Large intestine (tissue), 3 donors: ENCODE measurements at regions not wholly inside any gene's neighbourhood (a gene's known extent, or its start where the extent isn't known, plus 50 kb on each side); places are given as distances from the start of the nearest gene placed in this dataset.
"Not testable (repeated sequence)": the region's sequence is repeated elsewhere in the genome, so short reads cannot be mapped to it uniquely, and the experiment has no call there.

Source experiments
- DNase-seq, 2 donors: peaks; one replicate each; pipeline versions ENCODE4 v3.0.0 to v3.0.0-alpha.2; 2013
- H3K27ac ChIP-seq: one replicate; pipeline ENCODE4 v1.5.1; 2013; ENCODE audit warnings: low read length
- H3K27me3 ChIP-seq: 2 replicates; pipeline ENCODE4 v1.6.1; 2013; ENCODE audit warnings: low read length; ENCODE audit not compliant: control insufficient read depth, insufficient read depth
- H3K36me3 ChIP-seq: 2 replicates; pipeline ENCODE4 v1.6.1; 2013; ENCODE audit warnings: low read length; ENCODE audit not compliant: control insufficient read depth, insufficient read depth
- H3K4me1 ChIP-seq: one replicate; pipeline ENCODE4 v1.6.1; 2013; ENCODE audit warnings: low read length; ENCODE audit not compliant: control insufficient read depth, insufficient read depth
- H3K4me3 ChIP-seq: one replicate; pipeline ENCODE4 v1.5.1; 2013; ENCODE audit warnings: low read length
- H3K9me3 ChIP-seq: one replicate; pipeline ENCODE4 v1.6.1; 2013; ENCODE audit warnings: mild to moderate bottlenecking, low read depth, low read length, moderate library complexity; ENCODE audit not compliant: control insufficient read depth
- WGBS: methylation state at CpG from one replicate; pipeline ENCODE4 v1.1.5; 2013; ENCODE audit warnings: low lambda C conversion rate; ENCODE audit not compliant: insufficient coverage; 5-methylcytosine and 5-hydroxymethylcytosine counted together

DNA sequence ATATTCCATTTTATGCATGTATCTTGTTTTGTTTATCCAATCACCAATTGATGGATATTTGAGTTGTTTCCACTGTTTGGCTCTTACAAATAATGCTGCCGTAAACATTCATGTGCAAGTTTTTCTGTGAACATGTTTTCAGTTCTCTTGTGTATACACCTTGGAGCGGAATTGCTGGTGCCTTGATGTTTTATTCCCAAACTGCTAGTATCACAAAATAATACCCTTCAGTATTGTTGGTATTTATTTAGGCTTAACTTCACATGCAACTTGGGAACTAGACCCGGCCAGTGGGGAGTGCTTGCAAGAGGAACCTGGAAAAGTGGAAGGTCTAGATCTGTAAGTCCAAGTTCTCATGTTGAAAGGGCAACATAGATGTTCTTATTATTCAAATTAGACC lies 115.9 kb downstream of the CRYAA start:
- Histone ChIP-seq H3K36me3 (no peaks in the 10 kb centered on the region), H3K27ac (no peak overlapping the region), H3K4me3 (no peak overlapping the region), H3K4me1 (peaks cover 23% of the 10 kb centered on the region), H3K9me3 (peaks cover 6% of the 10 kb centered on the region), H3K27me3 (no peaks in the 10 kb centered on the region)
- no peak for DNase-seq
- WGBS, result no CpG with 5 or more reads among the region's 3 CpGs

DNA sequence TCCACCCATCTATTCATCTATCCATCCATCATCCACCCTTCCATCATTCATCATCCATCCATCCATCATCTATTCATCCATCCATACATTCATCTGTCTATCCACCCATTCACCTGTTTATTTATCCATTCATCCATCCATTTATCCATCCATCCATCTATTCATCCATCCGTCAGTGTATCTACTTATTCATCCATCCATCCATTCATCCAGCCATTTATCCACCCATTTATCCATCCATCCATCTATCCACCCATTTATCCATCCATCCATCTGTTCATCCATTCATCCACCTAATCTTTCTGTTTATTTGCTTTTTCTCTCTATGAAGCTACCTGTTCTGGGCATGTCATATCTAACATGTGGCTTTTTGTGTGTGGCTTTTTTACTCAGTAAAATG lies 115.4 kb downstream of the CRYAA start:
- WGBS, result 90% methylated on average over 1 of the region's 1 CpG
- H3K36me3 ChIP-seq, result no peaks in the 10 kb centered on the region
- H3K27me3 ChIP-seq, result peaks cover under 1% of the 10 kb centered on the region
- peaks cover 2% of the 10 kb centered on the region for H3K9me3 ChIP-seq
- no peak overlapping the region for H3K27ac ChIP-seq
- DNase-seq, result no peak
- H3K4me1 ChIP-seq, result peaks cover 23% of the 10 kb centered on the region
- no peak overlapping the region for H3K4me3 ChIP-seq

- not testable (repeated sequence) for DNase-seq, H3K9me3 ChIP-seq, H3K27me3 ChIP-seq, H3K27ac ChIP-seq, H3K4me3 ChIP-seq, H3K36me3 ChIP-seq
- WGBS, result 100% methylated on average over 1 of the region's 2 CpGs
- H3K4me1 ChIP-seq, result peaks cover 20% of the 10 kb centered on the region
Observed at GRCh38 chr21:43283925-43284221, 115.1 kb downstream of the CRYAA start.

DNA sequence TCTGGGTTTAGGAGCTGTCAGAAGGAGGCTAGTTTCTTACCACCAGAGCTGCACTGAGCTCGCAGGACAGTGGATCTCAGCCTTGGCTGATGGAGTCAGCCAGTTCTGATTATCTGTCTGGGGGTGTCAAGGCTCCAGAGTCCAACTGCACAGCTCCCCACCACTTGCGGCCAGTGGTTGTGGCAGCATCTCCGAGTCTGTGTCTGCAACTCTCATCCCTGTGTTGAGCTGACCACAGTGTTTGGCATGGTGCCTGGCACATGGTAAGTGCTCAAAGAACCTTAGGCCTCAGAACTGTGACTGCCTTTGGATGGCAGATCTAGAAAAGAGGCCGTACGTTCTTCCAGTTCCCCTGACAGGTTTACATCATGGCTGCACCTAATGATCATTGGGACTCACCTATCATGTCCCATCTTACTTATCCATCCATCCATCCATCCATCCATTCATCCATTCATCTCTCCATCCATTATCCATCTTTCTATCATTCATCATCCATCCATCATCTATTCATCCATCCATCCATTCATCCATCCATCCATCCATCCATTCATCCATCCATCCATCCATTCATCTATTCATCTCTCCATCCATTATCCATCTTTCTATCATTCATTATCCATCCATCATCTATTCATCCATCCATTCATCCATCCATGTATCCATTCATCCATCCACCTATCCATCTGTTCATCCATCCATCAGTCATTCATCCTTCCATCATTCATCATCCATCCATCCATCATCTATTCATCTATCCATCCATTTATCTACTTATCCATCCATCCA lies 114.5 kb downstream of the CRYAA start:
- Histone ChIP-seq H3K9me3 (no peaks in the 10 kb centered on the region), H3K27ac (no peak overlapping the region), H3K4me3 (no peak overlapping the region), H3K4me1 (peaks cover 14% of the 10 kb centered on the region), H3K27me3 (peaks cover 5% of the 10 kb centered on the region), H3K36me3 (no peaks in the 10 kb centered on the region)
- no peak for DNase-seq
- WGBS, result 80% methylated on average over 1 of the region's 5 CpGs

GRCh38 chr21:43282358-43283120 lies 113.7 kb downstream of the CRYAA start:
- WGBS, result no CpG with 5 or more reads among the region's 23 CpGs
- H3K36me3 ChIP-seq, result no peaks in the 10 kb centered on the region
- H3K4me3 ChIP-seq, result no peak overlapping the region
- no peaks in the 10 kb centered on the region for H3K9me3 ChIP-seq
- no peak for DNase-seq
- H3K27me3 ChIP-seq, result peaks cover 5% of the 10 kb centered on the region
- peaks cover 14% of the 10 kb centered on the region for H3K4me1 ChIP-seq
- H3K27ac ChIP-seq, result no peak overlapping the region

GRCh38 chr21:43281661-43282357 lies 113.0 kb downstream of the CRYAA start:
- no CpG with 5 or more reads among the region's 12 CpGs for WGBS

GRCh38 chr21:43280949-43281633 lies 112.3 kb downstream of the CRYAA start:
- WGBS, result no CpG with 5 or more reads among the region's 17 CpGs
- no peaks in the 10 kb centered on the region for H3K9me3 ChIP-seq
- no peak for DNase-seq
- H3K4me3 ChIP-seq, result no peak overlapping the region
- H3K4me1 ChIP-seq, result peaks cover 8% of the 10 kb centered on the region
- H3K27me3 ChIP-seq, result peaks cover 5% of the 10 kb centered on the region
- no peak overlapping the region for H3K27ac ChIP-seq
- no peaks in the 10 kb centered on the region for H3K36me3 ChIP-seq

More at GRCh38 chr21:43281661-43282357, 113.0 kb downstream of the CRYAA start:
- Histone ChIP-seq H3K27me3 (peaks cover 5% of the 10 kb centered on the region), H3K36me3 (no peaks in the 10 kb centered on the region), H3K27ac (no peak overlapping the region), H3K4me3 (no peak overlapping the region), H3K9me3 (no peaks in the 10 kb centered on the region), H3K4me1 (peaks cover 8% of the 10 kb centered on the region)
- no peak for DNase-seq

GRCh38 chr21:43279578-43279894 lies 110.7 kb downstream of the CRYAA start:
- Histone ChIP-seq H3K27me3 (peaks cover 5% of the 10 kb centered on the region), H3K4me1 (peaks cover 19% of the 10 kb centered on the region), H3K4me3 (no peak overlapping the region), H3K36me3 (no peaks in the 10 kb centered on the region), H3K27ac (no peak overlapping the region), H3K9me3 (no peaks in the 10 kb centered on the region)
- no CpG with 5 or more reads among the region's 11 CpGs for WGBS
- no peak for DNase-seq

DNA sequence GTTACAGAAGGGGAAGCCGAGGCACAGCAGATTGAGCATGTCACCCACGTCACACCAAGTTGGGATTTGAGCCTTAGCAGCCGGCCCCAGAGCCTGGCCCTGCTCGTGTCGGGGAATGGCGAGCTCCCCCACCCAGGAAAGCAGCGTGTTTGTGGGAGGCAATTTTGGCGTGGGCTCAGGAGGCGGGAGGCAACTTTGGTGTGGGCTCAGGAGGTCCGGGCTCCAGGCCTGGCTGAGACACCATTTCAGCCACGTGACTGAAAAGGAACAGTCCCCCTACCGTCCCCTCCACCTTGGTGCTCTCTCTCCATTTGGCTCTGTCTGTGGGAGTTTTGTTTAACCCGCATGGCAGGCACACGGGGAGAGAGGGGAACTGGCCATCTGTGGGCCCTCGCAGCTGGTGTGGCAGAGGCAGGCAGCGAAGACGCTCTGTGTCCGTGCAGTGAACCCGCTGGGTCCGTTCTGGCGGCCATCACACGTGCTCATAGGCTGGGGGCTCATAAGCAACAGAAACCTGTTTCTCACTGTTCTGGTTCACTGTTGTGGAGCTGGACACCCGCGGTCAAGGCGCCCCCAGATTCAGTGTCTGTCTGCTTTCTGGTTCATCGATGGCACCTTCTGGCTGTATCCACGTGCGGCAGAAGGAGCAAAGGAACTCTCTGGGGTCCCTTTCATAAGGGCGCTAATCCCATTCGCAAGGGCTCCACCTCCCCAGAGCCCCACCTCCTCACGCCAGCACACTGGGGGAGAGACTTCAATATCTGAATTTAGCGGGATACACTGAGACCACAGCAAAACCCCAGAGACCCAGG lies 110.2 kb downstream of the CRYAA start:
- Histone ChIP-seq H3K27me3 (peaks cover 5% of the 10 kb centered on the region), H3K4me3 (no peak overlapping the region), H3K27ac (no peak overlapping the region), H3K36me3 (no peaks in the 10 kb centered on the region), H3K4me1 (peaks cover 24% of the 10 kb centered on the region), H3K9me3 (no peaks in the 10 kb centered on the region)
- no peak for DNase-seq
- WGBS, result no CpG with 5 or more reads among the region's 32 CpGs
